ENCODE measurements at regions not wholly inside any gene's neighbourhood (a gene's known extent, or its start where the extent isn't known, plus 50 kb on each side); places are given as distances from the start of the nearest gene placed in this dataset.
A peak's percentile ranks its signal among the peaks of the same experiment; 100 is the strongest.

- H3K9me3 ChIP-seq: no peaks in the 10 kb centered on the region
- 41% methylated on average over 3 of the region's 3 CpGs for WGBS (ENCODE audit: insufficient coverage, low coverage, low lambda C conversion rate, missing lambda C conversion rate)
- H3K27ac ChIP-seq: no peak overlapping the region
- no peak overlapping the region for H3K4me3 ChIP-seq
- intact Hi-C loops (cut with DNase I): no loop called here
- H3K4me1 ChIP-seq: no peaks in the 10 kb centered on the region
- no peaks in the 10 kb centered on the region for H3K36me3 ChIP-seq
- ATAC-seq (no peak), DNase-seq (no peak)
- H3K27me3 ChIP-seq: no peaks in the 10 kb centered on the region
- TF ChIP-seq POLR2A (IDR thresholded peaks at IDR 0.05) (no peak), CTCF (IDR thresholded peaks at IDR 0.05) (no peak)
Observed at GRCh38 chr7:38002689-38003088, 82.2 kb downstream of the EPDR1 start.

- no peaks in the 10 kb centered on the region for H3K9me3 ChIP-seq
- ATAC-seq: no peak
- DNase-seq: no peak
- H3K36me3 ChIP-seq: no peaks in the 10 kb centered on the region
- intact Hi-C loops (cut with DNase I): no loop called here
- no peak overlapping the region for H3K27ac ChIP-seq
- H3K27me3 ChIP-seq: no peaks in the 10 kb centered on the region
- TF ChIP-seq POLR2A (IDR thresholded peaks at IDR 0.05): no peak
- no peak for TF ChIP-seq CTCF (IDR thresholded peaks at IDR 0.05)
- no peaks in the 10 kb centered on the region for H3K4me1 ChIP-seq
- H3K4me3 ChIP-seq: no peak overlapping the region
- WGBS (ENCODE audit: insufficient coverage, low coverage, low lambda C conversion rate, missing lambda C conversion rate): 82% methylated on average over 2 of the region's 2 CpGs
Observed at GRCh38 chr7:38006559-38006958, 86.1 kb downstream of the EPDR1 start.

- Histone ChIP-seq H3K9me3 (no peaks in the 10 kb centered on the region), H3K4me3 (no peak overlapping the region), H3K4me1 (no peaks in the 10 kb centered on the region), H3K36me3 (no peaks in the 10 kb centered on the region), H3K27me3 (no peaks in the 10 kb centered on the region), H3K27ac (no peak overlapping the region)
- ATAC-seq (no peak), DNase-seq (no peak)
- no peak for TF ChIP-seq POLR2A (IDR thresholded peaks at IDR 0.05)
- TF ChIP-seq CTCF (IDR thresholded peaks at IDR 0.05): no peak
- intact Hi-C loops (cut with DNase I): no loop called here
Observed at GRCh38 chr7:38007096-38007495, 86.7 kb downstream of the EPDR1 start.

- Histone ChIP-seq H3K27me3 (no peaks in the 10 kb centered on the region), H3K4me3 (no peak overlapping the region), H3K9me3 (no peaks in the 10 kb centered on the region), H3K36me3 (no peaks in the 10 kb centered on the region), H3K27ac (no peak overlapping the region), H3K4me1 (no peaks in the 10 kb centered on the region)
- no peak for ATAC-seq
- WGBS (ENCODE audit: insufficient coverage, low coverage, low lambda C conversion rate, missing lambda C conversion rate): 80% methylated on average over 1 of the region's 3 CpGs
- TF ChIP-seq POLR2A (IDR thresholded peaks at IDR 0.05) (no peak), CTCF (IDR thresholded peaks at IDR 0.05) (no peak)
- DNase-seq: no peak
- intact Hi-C loops (cut with DNase I): no loop called here
Observed at GRCh38 chr7:38013246-38013645, 92.8 kb downstream of the EPDR1 start.

- Histone ChIP-seq H3K36me3 (no peaks in the 10 kb centered on the region), H3K4me3 (no peak overlapping the region), H3K27ac (no peak overlapping the region), H3K4me1 (no peaks in the 10 kb centered on the region), H3K27me3 (no peaks in the 10 kb centered on the region), H3K9me3 (no peaks in the 10 kb centered on the region)
- no peak for TF ChIP-seq CTCF (IDR thresholded peaks at IDR 0.05)
- no peak for TF ChIP-seq POLR2A (IDR thresholded peaks at IDR 0.05)
- DNase-seq (no peak), ATAC-seq (peak in 1 of 4 donors; percentile 44)
- intact Hi-C loops (cut with DNase I): no loop called here
- WGBS (ENCODE audit: insufficient coverage, low coverage, low lambda C conversion rate, missing lambda C conversion rate): 62% methylated on average over 3 of the region's 3 CpGs
Observed at GRCh38 chr7:38016567-38016966, 96.1 kb downstream of the EPDR1 start.

All from right lobe of liver (tissue), 6 donors.